AG09309 (cell line): ENCODE measurements at regions not wholly inside any gene's neighbourhood (a gene's known extent, or its start where the extent isn't known, plus 50 kb on each side); places are given as distances from the start of the nearest gene placed in this dataset.

Source experiments
- DNase-seq: peaks from one replicate; pipeline ENCODE4 v3.0.0-alpha.2; 2010; ENCODE audit warnings: low read depth
- H3K4me3 ChIP-seq: 2 replicates; pipeline ENCODE4 v1.5.1; 2011; ENCODE audit warnings: mild to moderate bottlenecking, low read depth, low read length, moderate library complexity; ENCODE audit not compliant: control insufficient read depth
- TF ChIP-seq, protein P1 (sequence below): IDR thresholded peaks from 2 replicates; pipeline ENCODE4 v1.5.1; 2011; ENCODE audit warnings: mild to moderate bottlenecking, low read depth, low read length, inconsistent platforms; ENCODE audit not compliant: insufficient read depth, control insufficient read depth; ENCODE audit errors: missing control alignments

DNA sequence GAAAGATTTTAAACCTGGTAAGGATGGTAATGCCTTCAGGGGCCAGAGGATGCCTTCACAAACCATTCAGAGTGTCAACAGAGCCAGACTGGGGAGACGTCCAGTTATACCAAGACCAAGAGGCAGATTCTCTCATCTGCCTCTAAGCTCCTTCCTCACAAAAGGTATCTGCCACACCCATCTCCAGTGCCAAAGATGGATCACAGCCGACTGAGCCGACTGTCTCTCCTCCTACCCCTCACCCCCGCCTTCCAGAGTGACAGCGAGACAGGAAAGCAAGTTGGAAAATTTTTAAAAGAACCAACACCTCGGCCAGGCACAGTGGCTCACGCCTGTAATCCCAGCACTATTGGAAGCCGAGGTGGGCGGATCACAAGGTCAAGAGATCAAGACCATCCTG, 79.1 kb upstream of the AKIP1 start:
- DNase-seq = no peak
- TF ChIP-seq, protein P1, sequence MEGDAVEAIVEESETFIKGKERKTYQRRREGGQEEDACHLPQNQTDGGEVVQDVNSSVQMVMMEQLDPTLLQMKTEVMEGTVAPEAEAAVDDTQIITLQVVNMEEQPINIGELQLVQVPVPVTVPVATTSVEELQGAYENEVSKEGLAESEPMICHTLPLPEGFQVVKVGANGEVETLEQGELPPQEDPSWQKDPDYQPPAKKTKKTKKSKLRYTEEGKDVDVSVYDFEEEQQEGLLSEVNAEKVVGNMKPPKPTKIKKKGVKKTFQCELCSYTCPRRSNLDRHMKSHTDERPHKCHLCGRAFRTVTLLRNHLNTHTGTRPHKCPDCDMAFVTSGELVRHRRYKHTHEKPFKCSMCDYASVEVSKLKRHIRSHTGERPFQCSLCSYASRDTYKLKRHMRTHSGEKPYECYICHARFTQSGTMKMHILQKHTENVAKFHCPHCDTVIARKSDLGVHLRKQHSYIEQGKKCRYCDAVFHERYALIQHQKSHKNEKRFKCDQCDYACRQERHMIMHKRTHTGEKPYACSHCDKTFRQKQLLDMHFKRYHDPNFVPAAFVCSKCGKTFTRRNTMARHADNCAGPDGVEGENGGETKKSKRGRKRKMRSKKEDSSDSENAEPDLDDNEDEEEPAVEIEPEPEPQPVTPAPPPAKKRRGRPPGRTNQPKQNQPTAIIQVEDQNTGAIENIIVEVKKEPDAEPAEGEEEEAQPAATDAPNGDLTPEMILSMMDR = no peak
- no peak overlapping the region for H3K4me3 ChIP-seq

- no peak overlapping the region for H3K4me3 ChIP-seq
- DNase-seq = no peak
- TF ChIP-seq, protein P1 = no peak
These were observed 78.3 kb upstream of the AKIP1 start for GRCh38 chr11:8832571-8833260.

DNA sequence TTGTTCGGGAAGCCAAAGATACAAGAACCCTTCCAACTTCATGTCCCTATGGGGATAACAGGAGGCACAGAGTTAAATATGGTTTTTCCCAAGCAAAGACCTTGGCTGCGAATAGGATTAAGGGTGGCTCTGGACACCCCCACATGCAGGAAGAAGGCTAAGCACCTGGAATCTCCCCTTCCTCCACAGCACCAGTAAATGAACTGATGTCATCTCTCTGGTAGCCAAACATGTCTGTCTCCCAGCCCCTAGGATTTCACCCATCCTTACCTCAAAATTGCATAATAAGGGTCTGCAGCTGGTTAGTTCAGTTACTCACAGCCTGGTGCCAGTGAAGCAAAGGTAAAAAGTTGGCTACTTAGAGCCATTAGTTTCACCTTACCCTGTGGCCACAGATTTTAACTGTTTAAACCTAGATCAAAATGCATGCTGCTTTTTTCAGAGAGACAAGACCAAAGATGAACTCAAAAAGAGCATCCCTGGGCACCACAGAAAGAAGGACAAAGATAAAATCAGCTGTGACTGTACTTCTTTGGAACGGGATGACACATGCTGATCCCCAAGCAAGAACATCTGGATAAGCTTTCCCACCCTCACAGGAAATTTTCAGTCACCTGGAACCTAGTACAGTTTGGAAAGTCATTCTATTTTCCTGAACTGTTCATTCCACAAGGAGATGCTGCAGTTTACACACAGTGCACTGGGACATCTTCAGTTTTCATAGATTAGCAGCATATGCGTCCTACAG, 77.2 kb upstream of the AKIP1 start:
- H3K4me3 ChIP-seq = no peak overlapping the region
- TF ChIP-seq, protein P1 = peak; percentile 13
- no peak for DNase-seq

DNA sequence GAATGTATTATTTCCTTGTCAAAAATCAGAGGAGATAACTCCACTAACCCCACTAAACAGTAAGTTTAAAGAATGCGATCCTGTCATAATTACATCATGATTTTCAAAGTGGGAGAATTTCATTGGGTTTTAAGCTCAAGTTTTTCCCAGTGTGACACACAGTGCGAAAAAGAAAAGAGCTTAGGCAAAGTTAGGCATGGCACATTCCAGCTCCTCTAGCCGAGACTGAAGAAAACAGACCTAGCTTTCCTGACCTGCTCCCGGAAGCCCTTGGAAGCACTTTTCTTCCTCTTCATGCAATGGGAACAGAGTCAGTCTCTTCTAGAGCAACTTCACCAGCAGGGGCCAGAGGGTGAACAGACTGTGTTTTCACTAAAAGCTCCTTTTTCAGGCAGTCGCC, 76.6 kb upstream of the AKIP1 start:
- no peak overlapping the region for H3K4me3 ChIP-seq
- TF ChIP-seq, protein P1 = no peak
- DNase-seq = no peak

- peak; percentile 94 for DNase-seq
- TF ChIP-seq, protein P1 = no peak
These were observed 72.7 kb upstream of the AKIP1 start for GRCh38 chr11:8838248-8838647.

DNA sequence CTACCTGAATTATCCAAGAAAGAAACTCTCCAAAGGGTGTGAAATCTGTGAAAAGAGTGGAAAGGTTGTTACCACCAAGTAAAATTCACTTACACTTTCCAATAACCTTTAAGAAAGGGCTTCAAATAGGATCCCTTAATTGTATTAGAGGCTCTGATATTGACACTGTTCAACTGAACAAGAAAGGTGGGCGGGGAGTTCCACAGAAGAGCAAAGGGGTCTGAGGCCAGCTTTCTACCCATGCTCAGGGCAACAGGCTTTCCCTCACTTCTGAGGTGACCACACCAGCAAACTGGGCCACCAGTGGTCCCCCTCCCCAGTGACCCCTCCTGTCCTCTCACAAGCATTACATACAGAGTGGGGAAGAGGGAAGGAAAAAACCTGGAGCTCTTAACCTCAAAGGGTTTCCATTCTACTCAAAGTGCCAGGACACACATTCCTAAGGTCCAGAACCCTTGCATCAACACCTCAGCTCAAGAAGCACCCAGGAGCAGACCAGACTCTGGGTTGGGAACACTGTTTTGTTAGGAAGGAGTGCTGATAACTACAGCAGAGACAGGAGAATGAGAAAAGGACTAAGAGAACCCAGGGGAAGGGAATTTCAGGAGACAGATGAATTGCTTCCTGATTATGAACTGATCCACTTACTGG, 71.6 kb upstream of the AKIP1 start:
- TF ChIP-seq, protein P1 = no peak
- DNase-seq = no peak
- H3K4me3 ChIP-seq = no peak overlapping the region

More at GRCh38 chr11:8838248-8838647, 72.7 kb upstream of the AKIP1 start:
- no peak overlapping the region for H3K4me3 ChIP-seq
